ENCODE measurements at regions not wholly inside any gene's neighbourhood (a gene's known extent, or its start where the extent isn't known, plus 50 kb on each side); places are given as distances from the start of the nearest gene placed in this dataset.
A peak's percentile ranks its signal among the peaks of the same experiment; 100 is the strongest.
"Not testable (repeated sequence)": the region's sequence is repeated elsewhere in the genome, so short reads cannot be mapped to it uniquely, and the experiment has no call there.

DNA sequence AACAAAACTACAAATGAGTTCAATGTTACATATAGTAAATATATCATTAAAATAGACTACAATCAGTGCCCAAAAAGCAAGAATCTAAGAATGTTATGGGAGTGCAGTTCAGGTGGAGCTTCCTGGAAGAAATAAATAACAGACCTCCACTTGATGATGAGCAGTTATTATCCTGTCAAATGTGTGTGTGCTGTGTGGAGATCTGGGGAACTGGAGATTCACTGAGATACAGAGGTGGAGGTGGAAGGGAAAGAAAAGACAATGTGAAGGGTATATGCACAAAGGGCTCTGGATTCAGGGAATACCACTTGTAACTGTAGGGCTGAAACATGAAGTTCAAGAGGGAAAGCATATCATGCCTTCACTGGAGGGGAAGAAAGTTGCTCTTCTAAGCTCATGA, 331.1 kb downstream of the SEMA3D start:
- Histone ChIP-seq H2AFZ (ENCODE audit: low read length) (peak overlapping the region; percentile 51), H3K4me1 (ENCODE audit: insufficient read depth, low read length) (no peaks in the 10 kb centered on the region), H3K4me3 (ENCODE audit: insufficient read depth, low read length) (no peak overlapping the region), H4K20me1 (ENCODE audit: insufficient read depth, low read length) (no peaks in the 10 kb centered on the region), H3K9me3 (ENCODE audit: low read depth, low read length) (no peaks in the 10 kb centered on the region), H3K79me2 (ENCODE audit: insufficient read depth, low read length) (no peaks in the 10 kb centered on the region), H3K36me3 (ENCODE audit: insufficient read depth, low read length) (no peaks in the 10 kb centered on the region), H3K27ac (ENCODE audit: low read depth, low read length) (no peak overlapping the region), H3K4me2 (ENCODE audit: insufficient read depth, low read length) (no peak overlapping the region), H3K27me3 (ENCODE audit: insufficient read depth, low read length) (no peaks in the 10 kb centered on the region)
- DNase-seq (ENCODE audit: insufficient read length, low spot score, missing footprints): no peak
- TF ChIP-seq CTCF (IDR thresholded peaks at IDR 0.05; ENCODE audit: extremely low read depth, low read depth, low read length): no peak

DNA sequence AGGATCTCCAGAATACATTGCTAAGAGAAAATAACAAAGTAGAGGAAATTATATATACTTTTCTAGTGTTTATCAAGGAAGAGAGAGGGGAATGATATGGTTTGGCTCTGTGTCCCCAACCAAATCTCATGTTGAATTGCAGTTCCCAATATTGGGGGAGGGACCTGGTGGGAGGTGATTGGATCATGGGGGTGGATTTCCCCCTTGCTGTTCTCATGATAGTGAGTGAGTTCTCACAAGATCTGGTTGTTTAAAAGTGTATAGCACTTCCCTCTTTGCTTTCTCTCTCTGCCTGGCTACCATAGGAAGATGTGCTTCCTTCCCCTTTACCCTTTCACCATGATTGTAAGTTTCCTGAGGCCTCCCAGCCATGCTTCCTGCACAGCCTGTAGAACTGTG, 337.9 kb downstream of the SEMA3D start:
- H3K79me2 ChIP-seq (ENCODE audit: insufficient read depth, low read length); H2AFZ ChIP-seq (ENCODE audit: low read length); H3K4me3 ChIP-seq (ENCODE audit: insufficient read depth, low read length); H3K36me3 ChIP-seq (ENCODE audit: insufficient read depth, low read length); H3K4me1 ChIP-seq (ENCODE audit: insufficient read depth, low read length); H4K20me1 ChIP-seq (ENCODE audit: insufficient read depth, low read length); DNase-seq (ENCODE audit: insufficient read length, low spot score, missing footprints); H3K27me3 ChIP-seq (ENCODE audit: insufficient read depth, low read length); H3K9me3 ChIP-seq (ENCODE audit: low read depth, low read length); H3K4me2 ChIP-seq (ENCODE audit: insufficient read depth, low read length); H3K27ac ChIP-seq (ENCODE audit: low read depth, low read length): not testable (repeated sequence)

- Histone ChIP-seq H3K4me2 (ENCODE audit: insufficient read depth, low read length) (no peak overlapping the region), H2AFZ (ENCODE audit: low read length) (no peak overlapping the region), H3K4me3 (ENCODE audit: insufficient read depth, low read length) (no peak overlapping the region), H3K27ac (ENCODE audit: low read depth, low read length) (no peak overlapping the region), H4K20me1 (ENCODE audit: insufficient read depth, low read length) (no peaks in the 10 kb centered on the region), H3K79me2 (ENCODE audit: insufficient read depth, low read length) (no peaks in the 10 kb centered on the region), H3K9me3 (ENCODE audit: low read depth, low read length) (no peaks in the 10 kb centered on the region), H3K36me3 (ENCODE audit: insufficient read depth, low read length) (no peaks in the 10 kb centered on the region), H3K27me3 (ENCODE audit: insufficient read depth, low read length) (no peaks in the 10 kb centered on the region), H3K4me1 (ENCODE audit: insufficient read depth, low read length) (no peaks in the 10 kb centered on the region)
- no peak for DNase-seq (ENCODE audit: insufficient read length, low spot score, missing footprints)
- no peak for TF ChIP-seq CTCF (IDR thresholded peaks at IDR 0.05; ENCODE audit: extremely low read depth, low read depth, low read length)
These were observed 338.5 kb downstream of the SEMA3D start for GRCh38 chr7:84848219-84848973.

- Histone ChIP-seq H3K4me3 (ENCODE audit: insufficient read depth, low read length) (no peak overlapping the region), H3K79me2 (ENCODE audit: insufficient read depth, low read length) (no peaks in the 10 kb centered on the region), H3K36me3 (ENCODE audit: insufficient read depth, low read length) (no peaks in the 10 kb centered on the region), H3K27me3 (ENCODE audit: insufficient read depth, low read length) (no peaks in the 10 kb centered on the region), H3K4me1 (ENCODE audit: insufficient read depth, low read length) (no peaks in the 10 kb centered on the region), H2AFZ (ENCODE audit: low read length) (no peak overlapping the region), H3K4me2 (ENCODE audit: insufficient read depth, low read length) (no peak overlapping the region), H3K27ac (ENCODE audit: low read depth, low read length) (no peak overlapping the region), H3K9me3 (ENCODE audit: low read depth, low read length) (no peaks in the 10 kb centered on the region), H4K20me1 (ENCODE audit: insufficient read depth, low read length) (no peaks in the 10 kb centered on the region)
- TF ChIP-seq CTCF (IDR thresholded peaks at IDR 0.05; ENCODE audit: extremely low read depth, low read depth, low read length): no peak
- DNase-seq (ENCODE audit: insufficient read length, low spot score, missing footprints): no peak
These were observed 339.1 kb downstream of the SEMA3D start for GRCh38 chr7:84847790-84848189.
